ENCODE measurements at regions not wholly inside any gene's neighbourhood (a gene's known extent, or its start where the extent isn't known, plus 50 kb on each side); places are given as distances from the start of the nearest gene placed in this dataset.

- intact Hi-C loops (cut with micrococcal nuclease), result no loop called here
These were observed 467.1 kb upstream of the THBS1 start for GRCh38 chr15:39113741-39114140.

DNA sequence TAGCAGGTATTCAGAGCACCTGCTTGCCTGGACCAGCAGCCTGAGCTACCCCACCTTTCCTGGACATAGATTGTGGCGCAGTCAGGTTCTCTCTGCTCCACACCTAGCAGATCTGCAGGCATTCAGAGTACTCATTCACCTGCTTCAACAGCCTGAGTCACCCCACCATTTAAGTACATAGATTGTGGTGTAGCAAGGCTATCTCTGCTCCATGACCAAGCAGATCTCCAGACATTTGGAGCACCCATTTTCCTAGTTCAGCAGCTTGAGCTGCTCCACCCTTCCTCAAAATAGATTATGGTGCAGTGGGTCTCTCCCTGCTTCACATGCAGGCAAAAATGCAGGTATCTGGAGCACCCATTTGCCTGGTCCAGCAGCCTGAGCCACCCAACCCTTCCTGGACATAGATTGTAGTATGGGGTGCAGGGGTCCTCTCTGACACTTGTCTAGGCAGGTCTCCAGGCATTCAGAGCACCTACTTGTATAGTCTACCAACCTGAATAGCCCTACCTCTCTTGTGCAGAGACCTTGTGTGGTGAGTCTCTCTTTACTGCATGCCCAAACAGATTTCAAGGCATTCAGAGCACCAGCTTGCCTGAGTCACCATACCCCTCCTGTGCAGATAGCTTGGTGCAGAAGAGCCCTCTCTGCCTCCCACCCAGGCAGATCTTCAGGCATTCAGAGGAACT is 466.0 kb upstream of the THBS1 start:
- intact Hi-C loops (cut with micrococcal nuclease), result no loop called here

DNA sequence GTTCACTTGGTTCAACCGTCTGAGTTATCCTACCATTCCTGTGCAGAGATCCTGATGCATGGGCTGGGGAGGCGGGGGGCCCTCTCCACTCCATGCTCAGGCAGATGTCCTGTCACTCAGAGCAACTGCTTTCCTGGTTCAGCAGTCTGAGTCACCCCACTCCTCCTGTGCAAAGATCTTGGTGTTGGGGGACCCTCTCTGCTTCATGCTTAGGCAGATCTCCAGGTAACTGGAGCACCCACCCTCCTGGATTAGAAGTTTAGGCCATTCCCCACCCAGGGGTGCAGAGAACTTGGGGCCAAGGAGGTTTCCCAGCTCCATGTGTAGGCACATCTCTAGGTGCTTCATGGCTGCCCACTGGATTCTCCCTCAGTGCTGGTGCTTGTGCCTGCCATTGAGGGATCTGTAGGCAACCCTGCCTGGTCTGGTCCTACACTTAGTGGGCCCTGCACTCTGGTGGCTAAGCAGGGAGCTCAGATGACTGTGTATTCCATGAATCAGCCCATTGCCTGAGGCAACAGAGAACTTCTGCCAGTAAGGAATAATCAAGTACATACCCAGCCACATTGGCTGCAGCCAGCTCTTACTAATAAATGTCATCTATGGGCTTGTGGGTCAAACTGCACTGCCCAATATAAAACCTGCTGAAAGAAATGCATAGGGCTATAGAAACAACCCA is 465.4 kb upstream of the THBS1 start:
- intact Hi-C loops (cut with micrococcal nuclease), result no loop called here

GRCh38 chr15:39118510-39118909 is 462.4 kb upstream of the THBS1 start:
- intact Hi-C loops (cut with micrococcal nuclease), result no loop called here

DNA sequence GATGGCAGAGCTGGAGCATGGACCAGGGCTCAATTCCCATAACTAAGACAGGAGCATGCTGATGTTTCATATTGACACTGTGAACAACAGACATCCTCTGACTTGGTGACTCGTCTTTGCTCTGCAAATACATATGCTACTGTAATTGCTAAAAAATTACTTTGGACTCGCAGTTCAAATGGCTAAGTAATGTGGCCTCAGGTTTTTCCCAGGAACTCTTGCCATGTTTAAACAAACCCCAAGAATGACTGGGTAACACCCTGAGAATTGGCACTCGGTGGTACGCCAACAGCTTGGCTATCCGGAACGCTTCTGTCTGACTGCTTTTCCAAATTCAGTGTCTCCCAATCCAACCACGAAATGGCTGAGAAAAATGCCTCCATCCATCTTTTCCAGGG is 456.7 kb upstream of the THBS1 start:
- intact Hi-C loops (cut with micrococcal nuclease), result no loop called here

- intact Hi-C loops (cut with micrococcal nuclease), result no loop called here
These were observed 456.2 kb upstream of the THBS1 start for GRCh38 chr15:39124553-39125171.

DNA sequence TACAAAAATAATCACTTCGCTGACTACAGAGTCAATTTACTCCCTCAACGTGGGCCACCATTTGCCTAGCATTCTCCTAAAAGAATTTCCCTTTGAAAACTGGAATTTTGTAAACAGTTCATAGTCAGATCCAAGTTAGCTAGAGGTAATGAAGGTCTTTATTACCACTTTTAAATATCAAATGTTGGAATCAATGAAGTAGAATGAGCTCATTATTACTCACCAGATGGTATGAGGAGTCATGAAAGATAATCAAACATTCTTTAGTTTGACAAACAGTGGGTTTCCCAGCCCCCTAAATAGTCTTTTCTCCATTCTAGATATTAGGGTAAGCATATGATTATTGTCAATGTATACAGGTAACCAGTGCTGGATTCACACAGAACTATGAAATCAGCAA is 455.7 kb upstream of the THBS1 start:
- intact Hi-C loops (cut with micrococcal nuclease), result no loop called here

DNA sequence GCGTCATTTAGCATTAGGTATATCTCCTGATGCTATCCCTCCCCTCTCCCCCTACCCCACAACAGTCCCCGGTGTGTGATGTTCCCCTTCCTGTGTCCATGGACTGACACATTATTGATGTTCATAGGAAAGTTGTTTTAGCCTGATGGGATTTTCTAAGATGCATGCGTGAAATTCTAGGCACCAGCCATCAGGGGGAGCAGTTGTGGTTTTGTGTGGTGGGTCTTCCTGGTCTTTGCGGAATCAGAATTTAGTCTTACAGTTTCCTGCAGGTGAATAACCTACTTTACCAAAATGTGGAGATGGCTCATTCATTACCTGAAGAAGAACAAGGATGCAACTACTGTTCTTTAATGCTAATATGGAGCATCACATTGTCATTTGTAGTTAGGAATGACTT is 455.0 kb upstream of the THBS1 start:
- intact Hi-C loops (cut with micrococcal nuclease), result loop anchor here (1.0 kb wide), 1 partner anchor 454 kb away; no protein-coding TSS in a partner anchor

DNA sequence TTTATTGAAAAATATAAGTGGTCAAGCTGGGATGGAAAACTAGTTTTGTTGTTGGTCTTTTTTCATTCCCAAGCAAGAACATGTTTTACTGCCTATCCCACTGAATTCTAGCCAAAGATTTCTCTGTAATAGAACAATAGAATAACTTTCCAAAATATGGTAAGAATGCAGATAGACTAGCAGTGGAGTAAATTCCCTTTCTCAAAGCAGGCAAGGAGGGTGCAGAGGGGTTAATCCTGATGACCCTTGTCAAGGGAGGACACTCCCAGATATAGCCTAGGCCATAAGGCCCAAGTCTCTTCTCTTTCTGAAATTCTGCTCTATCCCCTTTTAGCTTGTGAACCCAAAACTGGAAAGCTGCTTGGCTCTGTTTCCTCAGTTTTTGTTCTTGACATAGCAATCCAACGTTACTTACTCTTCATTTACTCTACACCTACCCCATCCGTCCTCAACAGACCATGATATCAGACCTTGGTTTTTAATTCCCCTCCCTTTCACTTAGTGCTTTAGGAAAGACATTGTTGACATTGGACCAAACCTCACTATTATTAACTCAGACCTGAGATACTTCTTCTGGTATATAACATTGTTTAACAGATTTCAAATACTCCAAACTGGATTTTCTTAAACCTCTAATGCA is 453.6 kb upstream of the THBS1 start:
- intact Hi-C loops (cut with micrococcal nuclease), result no loop called here

DNA sequence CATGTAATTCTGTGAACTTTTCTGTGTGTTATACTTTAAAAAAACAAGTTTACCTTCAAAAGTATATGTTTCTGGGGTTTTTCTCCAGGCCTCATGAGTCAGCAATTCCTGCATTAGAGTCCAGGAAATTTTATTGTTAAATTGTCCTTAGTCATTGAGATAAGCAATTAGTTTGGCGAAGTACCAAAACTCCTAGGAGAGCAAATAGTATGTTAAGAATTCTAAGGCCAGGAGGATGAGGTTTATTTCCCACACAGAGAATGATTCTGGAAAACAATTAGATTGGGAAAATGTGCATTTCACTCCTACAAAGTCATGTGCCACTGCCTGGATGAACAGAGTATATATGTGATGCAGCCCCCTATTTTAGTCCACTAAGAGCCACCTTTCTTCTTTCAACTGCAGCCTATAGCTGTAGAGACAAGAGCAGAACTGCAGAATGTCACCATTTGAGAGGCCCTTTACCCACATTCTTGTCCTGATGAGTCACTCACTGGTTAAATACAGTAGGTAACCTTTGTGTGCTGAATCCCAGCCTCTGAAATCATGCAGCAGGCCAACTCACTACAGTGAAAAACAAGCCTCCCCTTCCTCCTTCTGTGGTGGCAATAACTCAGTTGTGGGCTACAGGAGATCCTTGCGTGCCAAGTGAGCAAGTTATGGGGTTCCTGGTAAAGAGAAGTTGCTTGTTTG is 452.8 kb upstream of the THBS1 start:
- intact Hi-C loops (cut with micrococcal nuclease), result no loop called here

DNA sequence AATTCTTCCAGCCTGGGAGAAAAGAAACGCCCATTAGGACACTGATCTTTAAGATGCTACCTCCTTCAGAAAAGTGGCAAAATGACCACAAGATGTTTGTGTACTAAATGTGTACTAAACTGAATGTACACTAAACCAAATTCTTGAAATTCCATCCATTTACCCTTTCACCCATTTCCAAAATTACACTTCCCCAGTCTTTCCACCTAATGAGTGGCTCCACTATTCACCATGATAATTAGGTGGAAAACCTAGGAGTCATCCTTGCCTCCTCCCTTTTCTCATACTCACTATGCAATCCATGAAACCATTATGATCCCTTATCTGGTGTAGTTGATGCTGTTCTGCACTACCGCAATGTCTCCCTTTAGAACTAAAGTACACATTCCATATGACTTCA is 452.1 kb upstream of the THBS1 start:
- intact Hi-C loops (cut with micrococcal nuclease), result no loop called here

DNA sequence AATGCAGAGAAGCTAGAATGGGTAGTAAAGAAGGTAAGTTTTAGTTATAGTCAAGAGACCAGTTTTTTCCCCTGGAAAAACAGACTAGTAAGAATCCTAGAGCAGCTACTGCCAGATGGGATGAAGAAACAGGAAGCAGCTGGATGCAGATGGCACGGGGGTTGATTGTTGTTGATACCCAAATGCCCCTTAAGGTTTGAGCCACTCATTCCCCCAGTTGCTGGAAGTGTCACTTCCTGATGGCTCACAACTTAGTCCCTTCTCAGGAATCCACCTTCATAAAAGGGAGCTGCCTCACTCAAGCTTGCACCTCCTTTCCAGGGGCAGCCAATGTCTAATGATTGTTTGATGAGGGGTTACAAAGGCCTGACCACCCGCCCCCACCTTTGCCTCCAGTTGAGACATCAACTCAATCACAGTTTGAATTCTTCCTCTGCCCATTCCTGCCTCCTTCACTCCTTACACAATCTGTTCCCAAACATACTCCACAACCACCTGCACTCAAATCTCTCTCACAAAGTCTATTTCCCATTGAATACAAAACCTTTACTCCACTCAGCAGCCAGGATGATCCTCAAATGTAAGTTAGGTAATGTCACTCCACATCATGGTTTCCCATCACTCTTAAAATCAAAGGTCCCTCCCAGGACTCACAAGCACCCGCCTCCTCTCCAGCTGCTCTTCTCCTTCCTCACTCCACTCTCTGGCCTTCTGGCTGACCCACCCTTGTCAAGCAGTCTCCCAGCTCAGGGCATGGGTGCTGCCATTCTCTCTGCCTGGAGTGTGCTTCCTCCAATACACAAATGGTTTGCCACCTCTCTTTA is 450.1 kb upstream of the THBS1 start:
- intact Hi-C loops (cut with micrococcal nuclease), result loop anchor here (10.0 kb wide), 1 partner anchor 624 kb away; no protein-coding TSS in a partner anchor

GRCh38 chr15:39131609-39132008 is 449.3 kb upstream of the THBS1 start:
- intact Hi-C loops (cut with micrococcal nuclease), result loop anchor here (10.0 kb wide), 1 partner anchor 623 kb away; no protein-coding TSS in a partner anchor

- intact Hi-C loops (cut with micrococcal nuclease), result loop anchor here (10.0 kb wide), 1 partner anchor 623 kb away; no protein-coding TSS in a partner anchor
These were observed 448.8 kb upstream of the THBS1 start for GRCh38 chr15:39132070-39132469.

DNA sequence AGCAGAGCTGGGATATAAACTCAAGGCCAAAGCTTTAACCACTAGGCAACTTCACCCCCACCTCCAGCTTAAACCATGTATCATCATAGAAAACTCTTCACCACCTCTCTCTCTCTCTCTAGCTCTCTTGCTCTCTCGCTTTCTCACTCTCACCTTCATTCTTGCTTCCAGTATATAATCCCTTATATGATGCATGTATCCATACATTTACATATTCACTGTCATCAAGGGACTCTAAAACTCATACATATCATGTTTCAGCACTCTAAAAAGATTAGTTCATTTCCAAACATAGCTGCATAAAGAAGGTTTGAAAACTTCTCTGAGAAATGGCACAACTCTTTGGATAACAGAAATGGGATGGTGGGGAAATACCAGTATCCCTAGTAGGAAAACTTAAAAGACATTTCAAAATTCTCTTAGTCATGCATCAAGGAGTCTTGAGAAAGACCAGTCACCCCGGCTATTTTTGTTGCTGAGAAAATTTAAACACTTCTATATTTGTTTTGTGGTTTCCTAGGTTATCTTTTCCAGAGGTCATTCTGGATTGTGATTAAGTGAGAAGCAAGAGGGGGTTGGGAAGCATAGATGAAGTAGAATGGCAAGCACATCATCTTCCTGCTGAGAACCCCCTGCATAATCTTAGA is 447.8 kb upstream of the THBS1 start:
- intact Hi-C loops (cut with micrococcal nuclease), result loop anchor here (10.0 kb wide), 1 partner anchor 622 kb away; no protein-coding TSS in a partner anchor

- intact Hi-C loops (cut with micrococcal nuclease), result loop anchor here (10.0 kb wide), 1 partner anchor 621 kb away; no protein-coding TSS in a partner anchor
These were observed 446.6 kb upstream of the THBS1 start for GRCh38 chr15:39134282-39134681.

GRCh38 chr15:39135989-39136388 is 444.9 kb upstream of the THBS1 start:
- intact Hi-C loops (cut with micrococcal nuclease), result loop anchor here (10.0 kb wide), 1 partner anchor 619 kb away; no protein-coding TSS in a partner anchor

DNA sequence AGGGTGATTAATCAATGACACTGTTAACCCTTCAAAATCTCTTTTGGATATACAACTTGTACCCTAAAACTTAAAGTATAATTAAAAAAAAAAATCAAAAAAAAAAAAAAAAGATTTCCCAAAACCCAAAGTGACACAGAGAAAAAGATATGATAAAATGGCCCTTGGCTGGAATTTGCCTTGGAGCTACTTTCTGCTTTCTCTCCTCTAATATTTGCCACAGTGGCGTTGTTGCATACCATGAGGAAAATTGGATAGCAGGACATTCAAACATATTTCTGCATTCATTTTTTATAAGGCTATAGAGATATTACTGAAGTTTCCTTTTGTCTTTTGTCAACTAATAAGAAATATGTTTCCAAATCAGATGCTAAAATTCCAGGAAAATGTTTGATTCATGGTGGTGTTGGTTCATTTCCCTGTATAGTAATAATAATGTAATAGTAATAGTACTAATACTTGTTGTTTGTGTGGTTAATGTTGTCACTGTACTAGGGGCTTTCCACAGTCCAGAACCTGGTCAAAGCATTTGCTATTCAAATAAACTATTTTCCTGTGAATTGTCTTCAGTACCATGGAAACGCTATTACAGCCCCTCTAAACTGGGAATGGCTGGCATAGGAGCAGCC is 441.3 kb upstream of the THBS1 start:
- intact Hi-C loops (cut with micrococcal nuclease), result loop anchor here (10.0 kb wide), 1 partner anchor 615 kb away; no protein-coding TSS in a partner anchor

- intact Hi-C loops (cut with micrococcal nuclease), result no loop called here
These were observed 440.7 kb upstream of the THBS1 start for GRCh38 chr15:39140060-39140604.
